HTR-8/SVneo (cell line): ENCODE measurements at regions not wholly inside any gene's neighbourhood (a gene's known extent, or its start where the extent isn't known, plus 50 kb on each side); places are given as distances from the start of the nearest gene placed in this dataset.
A peak's percentile ranks its signal among the peaks of the same experiment; 100 is the strongest.

Source experiments
- DNase-seq: peaks from one replicate; pipeline ENCODE4 v3.0.0; 2011; ENCODE audit warnings: low spot score, mixed read lengths; ENCODE audit not compliant: insufficient read length
- FAIRE-seq: peaks from 2 replicates; lab custom pipeline; 2011; peaks lifted over from hg19 to GRCh38; lab: Jason Lieb, UNC

DNA sequence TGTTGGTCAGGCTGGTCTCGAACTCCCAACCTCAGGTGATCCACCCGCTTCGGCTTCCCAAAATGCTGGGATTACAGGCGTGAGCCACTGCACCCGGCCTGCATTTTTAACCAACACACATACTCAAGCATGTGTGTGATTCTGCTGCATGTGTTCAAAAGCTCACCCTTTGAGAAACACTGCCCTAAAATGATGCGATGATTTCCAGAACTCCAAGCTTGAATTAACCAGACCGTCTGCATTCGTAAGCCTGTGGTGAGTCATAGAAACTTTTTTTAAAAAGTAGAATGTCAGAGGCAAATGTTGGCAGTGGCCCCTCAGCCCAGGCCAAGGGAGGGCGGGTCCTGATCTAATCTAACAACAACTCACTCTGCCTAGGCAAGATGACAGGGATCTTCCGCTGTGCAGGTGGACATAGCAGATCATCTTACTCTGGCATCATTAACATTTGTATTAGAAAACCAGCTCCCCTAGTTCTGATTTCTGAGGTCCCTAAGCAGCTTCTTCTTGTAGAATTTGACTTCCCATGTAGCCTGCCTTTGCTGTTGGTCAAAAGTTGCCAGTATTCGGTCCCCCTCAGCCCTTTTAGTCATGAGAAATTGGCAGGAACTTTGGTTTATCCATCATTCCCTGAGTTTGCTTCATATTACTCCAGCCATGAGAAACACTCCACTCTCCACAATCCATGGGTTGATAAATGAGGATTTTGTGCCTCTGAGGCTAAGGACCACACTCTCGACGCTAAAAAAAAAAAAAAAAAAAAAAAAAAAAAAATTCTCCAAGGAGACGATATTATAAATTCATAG lies 190.4 kb downstream of the SKIDA1 start:
- FAIRE-seq (no peak), DNase-seq (peak; percentile 54)

DNA sequence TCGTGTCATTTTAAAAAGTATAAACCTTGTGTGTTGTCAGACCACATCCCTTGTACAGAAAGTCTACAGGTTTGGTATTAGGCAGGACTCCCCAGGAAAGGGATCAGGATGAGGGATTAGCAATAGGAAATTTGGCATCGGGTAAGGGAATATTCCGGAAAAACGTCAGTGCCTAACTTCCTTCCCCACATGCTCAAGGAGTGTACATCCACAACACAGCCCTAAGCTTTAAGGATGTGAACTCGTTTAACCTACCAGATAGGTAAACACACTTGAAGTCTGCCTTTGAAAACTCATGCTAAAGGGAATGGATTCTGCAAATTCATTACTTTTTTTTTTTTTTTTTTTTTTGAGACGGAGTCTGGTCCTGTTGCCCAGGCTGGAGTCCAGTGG lies 194.9 kb downstream of the SKIDA1 start:
- FAIRE-seq (no peak), DNase-seq (no peak)

DNA sequence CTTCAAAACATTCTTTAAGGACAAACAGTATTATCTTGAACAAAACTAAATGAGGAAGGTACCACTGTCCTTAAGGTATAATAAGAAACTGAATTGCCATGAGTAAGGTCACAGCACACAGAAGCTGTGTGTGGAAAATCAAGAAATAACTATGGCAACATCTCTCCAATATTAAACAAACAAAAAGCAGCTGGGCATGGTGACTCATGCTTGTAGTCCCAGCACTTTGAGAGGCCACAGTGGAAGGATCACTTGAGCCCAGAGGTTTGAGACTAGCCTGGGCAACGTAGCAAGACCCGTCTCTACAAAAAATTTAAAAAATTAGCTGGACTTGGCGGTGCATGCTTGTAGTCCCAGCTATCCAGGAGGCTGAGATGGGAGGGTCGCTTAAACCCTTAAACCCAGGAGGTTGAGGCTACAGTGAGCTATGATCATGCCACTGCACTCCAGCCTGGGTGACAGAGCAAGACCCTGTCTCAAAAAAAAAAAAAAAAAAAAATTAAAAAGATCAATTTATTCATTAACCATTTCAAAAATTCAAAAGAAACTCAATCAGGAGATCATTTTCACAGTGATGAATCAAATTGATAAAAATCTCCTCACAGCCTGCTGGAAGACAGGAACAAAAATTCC lies 195.4 kb downstream of the SKIDA1 start:
- no peak for FAIRE-seq
- DNase-seq = no peak

DNA sequence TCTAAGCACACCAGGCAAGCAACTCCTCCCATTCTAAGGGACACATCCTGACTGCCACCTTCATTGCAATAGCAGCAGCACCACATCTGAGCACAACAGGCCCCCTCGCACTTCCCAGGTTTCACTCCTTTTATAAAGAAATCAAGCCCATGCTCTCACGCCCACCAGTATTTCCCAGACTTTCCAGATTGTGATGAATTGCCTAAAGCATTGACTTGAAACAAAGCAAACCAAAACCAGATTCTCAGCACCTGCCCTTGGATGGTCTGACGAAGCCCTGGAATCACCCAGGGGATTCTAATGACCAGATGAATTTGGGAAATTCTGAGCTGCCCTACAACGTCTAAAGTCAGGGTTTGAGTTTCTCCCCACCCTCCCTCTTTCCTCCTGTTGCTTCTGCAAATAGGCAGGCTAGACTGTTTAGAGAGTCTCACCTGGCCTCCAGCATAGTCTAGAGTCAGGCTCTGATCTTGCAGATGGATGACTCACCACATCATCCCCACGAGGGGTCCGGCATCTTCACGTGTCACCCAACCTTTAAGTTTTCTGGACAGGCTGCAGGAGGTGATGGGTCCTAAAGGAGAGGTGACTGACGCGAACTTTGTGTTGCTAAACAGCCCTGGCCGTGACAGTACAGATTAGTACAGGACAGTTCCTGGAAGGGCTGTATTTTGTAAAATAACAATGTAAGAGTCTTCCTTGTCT lies 198.0 kb downstream of the SKIDA1 start:
- DNase-seq (no peak), FAIRE-seq (no peak)

- no peak for FAIRE-seq
- DNase-seq = no peak
Measured at GRCh38 chr10:21326594-21327288, 198.7 kb downstream of the SKIDA1 start.

DNA sequence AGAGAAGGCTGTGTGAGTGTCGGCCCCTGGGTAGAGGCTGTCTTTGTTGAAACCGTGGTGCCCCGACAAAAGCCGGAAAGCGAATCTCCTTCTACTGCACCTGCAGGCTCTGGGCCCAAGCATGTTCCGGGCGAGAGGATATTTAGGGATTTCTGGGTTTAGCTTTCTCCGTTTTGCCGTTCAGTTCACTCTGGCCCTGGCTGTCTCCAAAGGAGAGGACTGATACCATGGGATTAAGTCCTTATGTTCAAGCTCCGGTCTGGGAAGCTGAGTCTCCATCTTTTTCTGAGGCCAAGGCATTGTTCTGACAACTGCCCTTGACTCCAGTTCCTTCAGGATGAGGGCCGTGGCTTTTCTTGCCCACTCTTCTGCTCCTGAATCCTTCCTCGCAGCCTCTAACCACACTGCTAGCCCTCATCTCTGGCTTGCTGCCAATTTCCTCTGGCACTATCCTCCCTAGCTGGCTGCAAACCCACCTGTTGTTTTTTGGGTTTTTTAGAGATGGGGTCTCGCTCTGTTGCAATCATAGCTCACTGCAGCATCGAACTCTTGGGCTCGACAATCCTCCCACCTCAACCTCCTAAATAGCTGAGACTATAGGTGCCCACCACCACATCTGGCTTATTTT lies 206.8 kb downstream of the SKIDA1 start:
- FAIRE-seq = no peak
- no peak for DNase-seq

DNA sequence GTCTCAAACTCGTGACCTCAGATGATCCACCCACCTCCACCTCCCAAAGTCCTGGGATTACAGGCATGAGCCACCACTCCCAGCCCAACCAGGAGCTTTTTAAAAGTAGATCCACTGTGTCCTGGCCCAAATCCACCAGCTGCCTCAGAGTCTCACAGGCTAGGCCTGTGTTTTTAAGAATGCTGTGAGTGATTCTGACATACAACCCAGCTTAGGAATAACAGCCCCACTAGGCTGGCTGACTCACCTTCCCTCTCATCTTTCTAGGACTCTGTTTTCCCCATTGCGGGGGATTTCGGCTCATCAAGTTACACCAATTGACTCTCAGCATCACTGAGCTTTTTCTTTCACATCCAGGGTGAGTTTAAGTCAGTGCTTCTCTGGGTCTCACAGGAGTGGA lies 207.6 kb downstream of the SKIDA1 start:
- no peak for FAIRE-seq
- no peak for DNase-seq

- FAIRE-seq = peak; percentile 49
- DNase-seq = peak; percentile 75
Measured at GRCh38 chr10:21315645-21316220, 209.7 kb downstream of the SKIDA1 start.

DNA sequence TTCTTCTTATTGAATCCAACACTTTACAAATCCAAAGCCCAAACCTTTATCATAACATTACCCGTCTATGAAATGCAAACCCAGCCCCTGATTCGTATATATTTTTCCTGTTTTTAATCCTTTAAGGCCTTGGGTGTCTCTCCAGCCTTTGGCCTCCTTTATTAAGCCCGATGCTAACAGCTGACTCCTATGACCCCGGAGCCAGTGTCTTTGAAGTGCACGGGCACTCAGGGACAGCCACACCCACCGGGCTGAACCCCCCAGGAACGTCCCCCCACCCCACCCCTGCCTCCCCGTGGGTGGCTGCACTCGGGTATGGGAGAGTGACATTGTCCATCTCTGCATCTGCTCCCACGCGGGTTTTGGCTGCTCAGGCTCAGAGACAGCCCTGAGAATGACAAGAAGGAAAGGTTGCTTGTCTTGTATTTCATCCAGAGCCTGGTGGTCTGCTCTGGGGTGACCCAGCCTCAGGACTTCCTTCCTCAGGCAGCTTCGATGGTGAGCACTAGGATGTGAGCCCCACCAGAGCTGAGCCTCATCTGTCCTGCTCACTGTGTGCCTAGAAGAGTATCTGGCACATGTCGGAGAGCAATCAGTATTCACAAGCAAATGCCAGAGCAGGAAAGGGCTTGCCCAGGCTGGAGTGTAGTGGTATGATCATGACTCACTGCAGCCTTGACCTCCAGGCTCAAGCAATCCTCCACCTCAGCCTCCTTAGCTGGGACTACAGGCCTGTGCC lies 210.4 kb downstream of the SKIDA1 start:
- FAIRE-seq = no peak

DNA sequence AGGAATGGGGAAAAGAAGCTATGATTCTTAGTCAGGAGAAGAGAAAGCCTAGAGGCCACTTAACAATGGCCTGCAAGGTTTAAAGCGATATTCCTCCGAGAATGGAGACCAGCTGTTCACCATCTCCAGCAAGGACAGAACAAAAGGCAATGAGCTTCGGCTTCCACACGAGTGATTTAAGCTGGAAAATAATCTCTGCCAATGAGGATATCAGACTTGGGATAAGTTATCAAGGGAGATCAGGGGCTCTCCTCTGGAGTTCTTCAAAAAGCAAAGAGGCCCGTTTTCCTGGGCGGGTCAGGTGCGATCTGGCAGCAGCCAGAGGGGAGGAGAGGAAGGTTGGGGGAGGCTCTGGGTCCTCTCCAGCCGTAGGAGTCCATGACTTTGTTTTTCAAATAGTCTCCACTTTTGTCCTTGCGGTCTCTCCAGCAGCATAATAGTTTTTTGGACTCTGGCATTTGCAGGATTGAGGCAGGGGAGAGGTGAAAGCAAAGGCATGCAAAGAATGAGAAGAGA lies 211.3 kb downstream of the SKIDA1 start:
- FAIRE-seq (no peak), DNase-seq (no peak)

More for the DNA sequence above, 210.4 kb downstream of the SKIDA1 start:
- no peak for DNase-seq

DNA sequence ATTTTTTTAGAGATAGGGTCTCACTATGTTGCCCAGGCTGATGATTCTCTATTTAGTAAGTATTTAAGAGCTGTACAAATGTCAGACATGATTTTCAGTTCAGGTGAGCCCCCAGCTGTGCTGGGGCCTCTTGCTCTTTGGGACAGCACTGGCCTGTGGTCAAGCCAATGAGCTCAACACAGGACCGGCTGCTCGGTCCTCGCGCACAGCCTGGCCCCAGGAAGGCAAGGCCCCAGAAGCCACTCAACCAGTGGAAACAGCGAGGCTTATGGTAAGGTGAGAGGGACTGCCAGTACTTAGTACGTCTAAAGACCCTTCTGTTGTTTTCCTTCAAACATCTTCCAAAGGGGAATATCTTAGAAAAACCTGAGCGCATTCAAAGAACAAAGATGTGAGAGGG lies 211.8 kb downstream of the SKIDA1 start:
- FAIRE-seq (no peak), DNase-seq (no peak)

DNA sequence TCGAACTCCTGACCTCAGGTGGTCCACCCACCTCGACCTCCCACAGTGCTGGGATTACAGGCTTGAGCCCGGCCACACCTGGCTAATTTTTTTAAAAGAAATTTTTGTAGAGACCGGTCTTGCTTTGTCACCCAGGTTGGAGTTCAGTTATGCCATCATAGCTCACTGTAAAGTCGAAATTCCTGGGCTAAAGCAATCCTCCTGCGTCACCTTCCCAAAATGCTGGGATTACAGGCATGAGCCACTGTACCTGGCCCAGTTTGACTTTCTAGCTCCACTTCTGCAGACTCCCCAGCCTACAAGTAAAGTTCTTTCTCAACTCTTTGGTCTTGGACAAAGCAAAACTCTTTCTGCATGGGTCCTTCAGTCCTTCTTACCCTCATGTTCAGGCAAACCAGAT lies 214.1 kb downstream of the SKIDA1 start:
- FAIRE-seq = no peak
- no peak for DNase-seq

GRCh38 chr10:21309427-21309826 lies 216.1 kb downstream of the SKIDA1 start:
- DNase-seq (no peak), FAIRE-seq (no peak)

DNA sequence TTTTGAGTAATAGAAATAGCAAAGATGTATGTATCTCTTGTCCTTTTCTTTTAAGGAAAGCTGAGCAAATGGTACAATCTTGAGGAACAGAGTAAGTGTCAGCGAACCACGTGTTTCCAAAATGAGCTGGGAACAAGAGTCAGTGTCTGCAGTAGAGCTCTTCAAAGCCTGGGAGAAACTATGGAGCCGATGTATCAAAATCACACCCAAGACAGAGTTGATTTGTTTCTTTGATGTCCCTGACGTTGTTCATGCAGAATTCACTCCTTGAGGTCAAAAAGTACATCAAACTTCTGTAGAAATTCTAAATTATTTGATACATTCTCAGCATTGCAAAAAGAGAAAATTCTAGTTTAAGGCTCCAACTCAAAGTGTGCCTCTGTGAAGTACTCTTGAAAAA lies 216.5 kb downstream of the SKIDA1 start:
- FAIRE-seq (no peak), DNase-seq (no peak)

- no peak for FAIRE-seq
- no peak for DNase-seq
Measured at GRCh38 chr10:21308018-21308417, 217.5 kb downstream of the SKIDA1 start.

DNA sequence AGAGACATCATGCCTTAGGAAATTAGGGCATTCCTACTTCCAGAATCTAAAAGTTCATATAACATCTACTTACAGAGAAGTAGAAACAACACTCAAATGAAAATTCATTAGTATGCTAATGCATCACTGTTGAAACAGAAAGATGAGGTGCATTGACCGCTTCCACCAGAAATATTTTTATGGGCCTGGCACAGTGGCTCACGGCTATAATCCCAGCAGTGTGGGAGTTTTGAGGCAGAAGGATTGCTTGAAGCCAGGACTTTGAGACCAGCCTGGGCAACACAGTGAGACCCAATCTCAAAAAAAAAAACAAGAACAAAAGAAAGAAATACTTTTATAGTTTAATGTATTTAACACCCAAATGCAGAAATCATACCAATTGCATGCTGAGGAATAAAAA lies 220.9 kb downstream of the SKIDA1 start:
- DNase-seq (no peak), FAIRE-seq (no peak)

GRCh38 chr10:21304198-21304597 lies 221.3 kb downstream of the SKIDA1 start:
- DNase-seq (no peak), FAIRE-seq (no peak)

GRCh38 chr10:21300551-21300950 lies 224.9 kb downstream of the SKIDA1 start:
- DNase-seq (no peak), FAIRE-seq (no peak)

DNA sequence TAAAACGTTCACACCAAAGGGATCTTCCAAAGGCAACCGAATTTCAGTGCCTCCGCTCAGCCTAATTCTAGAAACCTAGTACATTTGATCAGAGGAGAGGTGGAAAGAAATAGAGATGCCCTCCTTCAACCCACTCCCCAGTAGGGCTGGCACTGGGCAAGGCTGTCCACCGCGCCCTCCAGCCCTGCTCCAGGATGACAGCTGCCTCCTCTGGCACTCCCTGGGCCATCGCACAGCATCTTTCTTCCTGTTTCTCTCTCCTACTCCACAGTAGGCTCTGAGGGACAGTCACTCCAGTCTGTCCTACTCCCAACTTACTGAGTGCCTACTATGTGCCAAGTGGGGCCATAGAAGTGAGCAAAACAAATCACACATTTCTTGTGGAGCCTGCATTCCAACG lies 226.2 kb downstream of the SKIDA1 start:
- DNase-seq (no peak), FAIRE-seq (no peak)
